Endothelial cell (in vitro differentiated cells): ENCODE measurements at regions not wholly inside any gene's neighbourhood (a gene's known extent, or its start where the extent isn't known, plus 50 kb on each side); places are given as distances from the start of the nearest gene placed in this dataset.
"Not testable (repeated sequence)": the region's sequence is repeated elsewhere in the genome, so short reads cannot be mapped to it uniquely, and the experiment has no call there.

Source experiments
- DNase-seq: peaks from one replicate; pipeline ENCODE4 v3.0.0; 2021; ENCODE audit warnings: low spot score
- H3K27ac Mint-ChIP-seq: one replicate; pipeline ENCODE4 v1.8.0; 2021; ENCODE audit warnings: mixed read lengths, inconsistent platforms; ENCODE audit not compliant: unreplicated experiment
- H3K27me3 Mint-ChIP-seq: one replicate; pipeline ENCODE4 v1.8.0; 2021; ENCODE audit warnings: mild to moderate bottlenecking, moderate library complexity, mixed read lengths, inconsistent platforms; ENCODE audit not compliant: unreplicated experiment
- H3K36me3 Mint-ChIP-seq: one replicate; pipeline ENCODE4 v1.8.0; 2021; ENCODE audit warnings: mild to moderate bottlenecking, low read depth, mixed read lengths, inconsistent platforms; ENCODE audit not compliant: unreplicated experiment
- H3K4me1 Mint-ChIP-seq: one replicate; pipeline ENCODE4 v1.8.0; 2021; ENCODE audit warnings: mild to moderate bottlenecking, mixed read lengths, inconsistent platforms; ENCODE audit not compliant: unreplicated experiment
- H3K4me3 Mint-ChIP-seq: one replicate; pipeline ENCODE4 v1.8.0; 2021; ENCODE audit warnings: mild to moderate bottlenecking, mixed read lengths, inconsistent platforms; ENCODE audit not compliant: unreplicated experiment
- H3K9me3 Mint-ChIP-seq: one replicate; pipeline ENCODE4 v1.8.0; 2021; ENCODE audit warnings: mixed read lengths, inconsistent platforms; ENCODE audit not compliant: unreplicated experiment
- CTCF ChIP-seq: fragments of 200-600 bp; sonication (generic); IDR thresholded peaks from one replicate; pipeline ENCODE4 v1.5.0; 2021; ENCODE audit warnings: antibody characterized with exemption; ENCODE audit not compliant: unreplicated experiment

DNA sequence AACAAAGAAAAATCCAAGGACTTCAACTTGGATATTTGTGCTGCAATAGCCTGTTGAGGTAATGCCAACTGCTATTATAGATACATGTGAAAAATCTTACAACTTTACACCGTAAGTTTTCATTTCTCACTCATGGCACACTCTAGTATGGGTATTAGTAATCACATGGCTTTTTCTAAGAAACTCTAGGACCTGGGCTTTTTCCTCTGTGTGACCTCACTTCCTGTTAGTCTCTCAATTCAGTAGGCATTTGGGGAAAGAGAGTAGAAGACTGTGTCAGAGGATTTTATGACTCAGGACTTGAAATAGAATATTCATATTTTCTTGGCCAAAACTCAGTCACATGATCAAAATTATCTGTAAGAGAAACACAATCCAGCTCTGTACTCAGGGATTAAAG lies 1049.9 kb downstream of the REEP3 start:
- H3K4me3 Mint-ChIP-seq, result no peak overlapping the region
- no peaks in the 10 kb centered on the region for H3K9me3 Mint-ChIP-seq
- no peak for TF ChIP-seq CTCF
- H3K36me3 Mint-ChIP-seq, result no peaks in the 10 kb centered on the region
- no peak overlapping the region for H3K27ac Mint-ChIP-seq
- H3K4me1 Mint-ChIP-seq, result no peaks in the 10 kb centered on the region
- no peak for DNase-seq
- H3K27me3 Mint-ChIP-seq, result no peaks in the 10 kb centered on the region

DNA sequence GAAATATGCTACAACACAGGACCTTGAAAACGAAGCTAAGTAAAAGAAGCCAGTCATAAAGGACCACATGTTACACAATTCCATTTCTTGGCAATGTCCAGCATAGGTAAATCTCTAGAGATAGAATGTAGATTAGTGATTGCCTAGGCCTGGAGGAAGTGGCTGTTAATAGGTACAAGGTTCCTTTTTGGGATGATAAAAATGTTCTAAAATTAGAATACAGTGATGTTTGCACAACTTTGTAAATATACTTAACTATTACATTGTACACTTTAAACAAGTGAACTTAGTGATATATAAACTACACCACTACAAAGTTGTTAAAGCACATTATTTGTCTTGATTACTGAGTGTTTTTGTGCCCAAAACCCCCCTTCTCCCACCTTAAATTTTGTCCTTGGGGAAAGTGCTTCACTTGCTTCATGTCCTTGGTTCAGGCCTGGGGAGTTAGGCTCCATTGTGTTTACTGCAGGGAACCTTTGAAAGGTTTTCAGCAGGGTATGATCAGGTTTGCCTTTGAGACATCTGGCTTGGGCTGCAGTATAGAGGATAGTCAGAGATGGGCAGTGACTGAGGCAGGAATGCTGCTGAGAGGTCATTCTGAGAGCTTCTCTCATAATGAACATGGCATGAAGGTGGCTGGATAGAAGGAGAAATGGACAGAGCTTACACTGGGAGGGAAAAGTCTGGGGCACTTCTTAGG lies 1052.6 kb downstream of the REEP3 start:
- peaks cover 2% of the 10 kb centered on the region for H3K27me3 Mint-ChIP-seq
- no peak for DNase-seq
- no peaks in the 10 kb centered on the region for H3K36me3 Mint-ChIP-seq
- H3K9me3 Mint-ChIP-seq, result no peaks in the 10 kb centered on the region
- no peaks in the 10 kb centered on the region for H3K4me1 Mint-ChIP-seq
- no peak overlapping the region for H3K4me3 Mint-ChIP-seq
- TF ChIP-seq CTCF, result no peak
- H3K27ac Mint-ChIP-seq, result no peak overlapping the region

- H3K36me3 Mint-ChIP-seq, result no peaks in the 10 kb centered on the region
- no peak for TF ChIP-seq CTCF
- H3K27ac Mint-ChIP-seq, result no peak overlapping the region
- no peak overlapping the region for H3K4me3 Mint-ChIP-seq
- H3K4me1 Mint-ChIP-seq, result no peaks in the 10 kb centered on the region
- H3K9me3 Mint-ChIP-seq, result no peaks in the 10 kb centered on the region
- DNase-seq, result no peak
- peaks cover 2% of the 10 kb centered on the region for H3K27me3 Mint-ChIP-seq
Observed at GRCh38 chr10:64574371-64574770, 1053.2 kb downstream of the REEP3 start.

DNA sequence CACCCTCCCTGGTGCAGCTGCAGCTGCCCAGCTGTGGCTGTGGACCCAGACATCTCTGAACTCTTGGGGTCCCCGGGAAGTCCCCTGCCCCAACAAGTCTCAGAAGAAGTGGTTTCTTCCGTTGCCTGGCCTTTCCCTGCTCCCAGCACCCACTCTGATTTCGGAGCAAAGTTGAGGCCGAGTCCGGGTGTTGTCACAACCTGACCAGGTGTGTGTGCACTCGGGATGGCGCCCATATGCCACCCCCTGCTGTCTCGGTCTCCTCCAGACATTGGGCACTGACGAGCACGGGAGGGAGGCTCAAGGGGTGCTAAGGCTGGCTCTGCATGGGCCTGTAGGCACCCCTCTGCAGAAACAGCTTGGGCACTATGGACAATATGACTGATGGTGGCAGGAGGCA lies 1055.3 kb downstream of the REEP3 start:
- Mint-ChIP-seq H3K27me3 (peaks cover 2% of the 10 kb centered on the region), H3K4me3 (no peak overlapping the region), H3K4me1 (no peaks in the 10 kb centered on the region), H3K36me3 (no peaks in the 10 kb centered on the region), H3K27ac (no peak overlapping the region), H3K9me3 (no peaks in the 10 kb centered on the region)
- TF ChIP-seq CTCF, result no peak
- DNase-seq, result no peak

- not testable (repeated sequence) for H3K4me3 Mint-ChIP-seq, DNase-seq, H3K27me3 Mint-ChIP-seq
Observed at GRCh38 chr10:64578757-64579156, 1057.6 kb downstream of the REEP3 start.

More at GRCh38 chr10:64578757-64579156, 1057.6 kb downstream of the REEP3 start:
- H3K4me1 Mint-ChIP-seq, H3K27ac Mint-ChIP-seq, H3K36me3 Mint-ChIP-seq, H3K9me3 Mint-ChIP-seq: not testable (repeated sequence)
